ENCODE measurements at regions not wholly inside any gene's neighbourhood (a gene's known extent, or its start where the extent isn't known, plus 50 kb on each side); places are given as distances from the start of the nearest gene placed in this dataset.
"Not testable (repeated sequence)": the region's sequence is repeated elsewhere in the genome, so short reads cannot be mapped to it uniquely, and the experiment has no call there.

- no peak for DNase-seq
Measured at GRCh38 chr4:27123123-27123768, 262.6 kb downstream of the STIM2 start.

DNA sequence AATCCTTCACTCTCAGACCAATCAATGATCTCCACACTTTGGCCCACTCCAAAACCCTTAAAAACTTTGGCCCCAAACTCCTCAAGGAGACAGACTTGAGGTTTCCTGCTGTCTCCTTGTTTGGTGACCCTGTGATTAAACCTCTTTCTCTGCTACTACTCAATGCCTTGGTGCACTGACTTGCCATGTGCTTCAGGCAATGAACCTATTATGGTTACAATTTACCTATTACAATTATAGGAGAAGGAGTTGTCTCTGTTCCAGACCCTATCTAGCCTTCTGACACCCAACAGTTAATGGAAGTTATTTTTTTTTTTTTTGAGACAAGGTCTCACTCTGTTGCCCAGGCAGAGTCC is 263.1 kb downstream of the STIM2 start:
- no peak for DNase-seq

DNA sequence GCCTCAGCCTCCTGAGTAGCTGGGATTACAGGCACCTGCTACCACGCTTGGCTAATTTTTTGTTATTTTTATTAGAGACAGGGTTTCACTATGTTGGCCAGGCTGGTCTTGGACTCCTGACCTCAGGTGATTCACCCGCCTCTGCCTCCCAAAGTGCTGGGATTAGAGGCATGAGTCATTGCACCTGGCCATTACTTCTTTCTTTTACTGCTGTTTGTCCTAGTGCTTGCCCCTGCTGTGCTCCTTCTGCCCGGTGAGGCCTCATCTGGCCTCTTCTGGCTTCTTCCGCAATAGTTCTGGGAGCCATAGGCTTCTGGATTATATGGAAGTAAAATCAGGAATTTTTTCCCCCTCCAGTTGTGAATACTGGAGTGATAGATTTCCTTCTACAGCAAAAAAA is 266.3 kb downstream of the STIM2 start:
- not testable (repeated sequence) for DNase-seq

DNA sequence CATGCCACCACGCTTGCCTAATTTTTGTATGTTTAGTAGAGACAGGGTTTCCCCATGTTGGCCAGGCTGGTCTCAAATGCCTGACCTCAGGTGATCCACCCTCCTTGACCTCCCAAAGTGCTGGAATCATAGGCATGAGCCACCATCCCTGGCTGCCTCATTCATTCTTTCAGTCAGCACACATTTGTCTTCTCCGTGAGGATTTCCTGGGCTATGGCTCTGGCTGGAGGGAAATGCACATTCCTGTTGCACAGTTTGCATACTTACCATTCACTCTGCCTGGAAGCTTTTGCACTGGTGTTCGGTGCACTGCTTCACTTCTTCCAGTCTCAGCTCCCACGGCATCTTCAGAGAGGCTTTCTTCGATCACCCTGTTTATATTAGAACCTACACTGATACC is 267.8 kb downstream of the STIM2 start:
- DNase-seq = no peak

DNA sequence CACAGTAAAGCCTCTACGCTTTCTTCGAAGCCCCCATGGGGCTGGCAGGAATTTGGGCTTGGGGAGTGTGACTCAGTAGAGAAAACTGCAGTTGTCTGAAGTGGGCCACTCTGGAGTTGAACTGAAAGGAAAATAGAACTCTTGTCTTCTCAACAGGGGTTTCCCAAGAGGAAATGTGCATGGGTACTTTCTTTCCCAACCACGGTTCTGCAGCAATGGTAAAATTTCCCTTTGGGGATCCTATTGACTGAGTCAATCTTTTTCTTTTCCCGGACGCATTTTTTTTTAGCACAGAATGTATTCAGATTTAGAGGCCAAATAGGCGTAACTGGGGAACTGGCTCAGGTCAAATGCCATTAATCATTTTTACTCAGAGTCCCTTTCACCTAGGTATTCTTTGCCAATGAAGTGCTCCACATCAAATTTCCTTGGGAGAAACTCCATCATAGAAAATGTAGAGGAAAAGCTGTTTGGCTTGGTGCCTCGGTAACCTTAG is 269.3 kb downstream of the STIM2 start:
- no peak for DNase-seq

DNA sequence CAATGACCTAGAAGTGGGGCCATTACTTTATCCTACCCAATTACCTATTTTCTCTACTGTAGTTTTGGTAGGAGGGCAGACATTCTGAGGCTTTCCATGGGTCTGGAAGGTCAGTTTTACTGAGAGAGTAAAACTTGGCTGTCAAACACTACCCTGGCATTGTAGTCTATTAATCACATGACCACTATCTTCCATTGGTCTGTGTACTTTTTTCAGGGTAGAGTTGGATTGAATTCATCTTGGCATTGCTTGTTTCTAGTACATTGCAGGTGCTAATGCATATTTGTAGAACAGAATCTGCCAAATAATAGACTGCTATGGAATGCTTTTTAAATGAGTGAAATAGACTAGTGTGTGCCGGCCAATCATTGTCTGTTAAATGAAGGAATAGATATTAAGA is 271.9 kb downstream of the STIM2 start:
- no peak for DNase-seq

DNA sequence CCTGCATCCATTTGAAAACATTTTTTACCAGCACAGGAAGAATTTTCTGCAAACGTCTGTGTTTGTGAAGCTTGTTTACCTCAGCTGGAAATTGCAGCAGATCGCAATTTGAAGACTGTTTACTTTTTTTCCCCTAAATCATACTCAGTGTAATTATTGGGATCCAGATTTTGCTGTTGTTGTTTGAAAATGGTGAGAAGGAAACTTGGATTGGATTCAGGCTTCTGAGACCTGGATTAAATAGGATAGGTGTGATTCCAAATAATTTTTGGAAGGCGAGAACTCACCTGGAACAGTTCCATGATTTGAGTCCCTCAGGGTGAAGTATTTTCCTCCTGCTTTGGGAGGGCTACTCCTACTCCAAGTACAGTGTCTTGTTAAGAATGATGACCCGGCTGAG is 279.8 kb downstream of the STIM2 start:
- DNase-seq = no peak

- no peak for DNase-seq
Measured at GRCh38 chr4:27141530-27141929, 280.9 kb downstream of the STIM2 start.

- DNase-seq = no peak
Measured at GRCh38 chr4:27142841-27143240, 282.2 kb downstream of the STIM2 start.

- no peak for DNase-seq
Measured at GRCh38 chr4:27145597-27145996, 285.0 kb downstream of the STIM2 start.

GRCh38 chr4:27148211-27148895 is 287.7 kb downstream of the STIM2 start:
- DNase-seq = no peak

- no peak for DNase-seq
Measured at GRCh38 chr4:27149541-27150212, 289.0 kb downstream of the STIM2 start.

DNA sequence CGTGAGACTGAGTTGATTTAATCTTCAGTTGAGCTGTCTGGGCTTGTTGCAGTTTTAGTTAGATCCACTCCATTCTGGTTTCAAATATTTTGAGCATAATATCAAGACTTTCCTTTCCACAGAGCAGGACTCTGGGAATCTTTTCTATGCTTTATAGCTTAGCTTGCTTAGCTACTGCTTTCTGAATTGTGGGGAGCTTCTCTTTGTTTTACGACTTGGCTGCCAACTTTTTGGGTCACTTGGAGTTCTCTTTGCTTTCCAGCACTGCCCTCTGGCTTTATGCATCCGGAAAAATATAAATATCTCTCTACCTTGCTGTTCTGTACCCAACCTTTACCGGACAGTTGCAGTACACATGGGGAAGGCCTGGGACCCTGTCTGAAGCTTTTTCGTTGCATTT is 292.1 kb downstream of the STIM2 start:
- no peak for DNase-seq

DNA sequence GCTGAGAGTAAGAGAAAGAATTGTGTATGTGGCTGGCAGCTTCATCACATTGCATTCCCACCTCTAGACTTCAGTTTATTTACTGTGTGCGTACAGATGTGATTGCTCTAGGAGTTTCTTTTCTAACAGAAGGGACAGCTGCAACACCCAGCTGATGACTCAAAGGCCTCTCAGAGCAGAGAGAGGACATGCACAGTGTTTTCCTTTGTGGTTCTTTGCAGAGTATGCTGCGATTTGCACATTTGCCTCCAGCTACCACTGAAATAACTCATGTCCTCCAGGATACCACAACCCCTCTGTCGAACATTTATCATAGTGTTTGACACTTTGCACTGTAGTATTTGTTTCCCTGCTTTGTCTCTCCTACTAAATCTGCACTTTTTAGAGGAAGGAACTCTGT is 294.1 kb downstream of the STIM2 start:
- DNase-seq = peak; percentile 1

DNA sequence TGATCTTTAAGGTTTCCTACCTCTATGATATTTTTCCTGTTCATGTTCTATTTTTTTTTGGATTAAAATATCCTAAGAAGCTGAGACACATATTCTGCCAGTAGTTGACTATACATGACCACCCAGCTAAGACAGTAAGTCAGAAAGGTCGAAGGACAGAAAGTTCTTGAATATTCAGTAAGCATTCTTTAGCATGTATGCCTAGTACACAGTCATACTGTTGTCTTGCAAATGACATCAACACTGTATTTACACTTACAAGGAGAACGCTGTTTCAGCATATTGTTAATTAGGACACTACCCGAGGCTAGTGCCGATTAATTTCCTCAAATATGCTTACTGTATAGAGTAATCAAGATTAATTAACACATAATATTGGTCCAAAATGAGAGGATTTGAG is 300.6 kb downstream of the STIM2 start:
- no peak for DNase-seq

DNA sequence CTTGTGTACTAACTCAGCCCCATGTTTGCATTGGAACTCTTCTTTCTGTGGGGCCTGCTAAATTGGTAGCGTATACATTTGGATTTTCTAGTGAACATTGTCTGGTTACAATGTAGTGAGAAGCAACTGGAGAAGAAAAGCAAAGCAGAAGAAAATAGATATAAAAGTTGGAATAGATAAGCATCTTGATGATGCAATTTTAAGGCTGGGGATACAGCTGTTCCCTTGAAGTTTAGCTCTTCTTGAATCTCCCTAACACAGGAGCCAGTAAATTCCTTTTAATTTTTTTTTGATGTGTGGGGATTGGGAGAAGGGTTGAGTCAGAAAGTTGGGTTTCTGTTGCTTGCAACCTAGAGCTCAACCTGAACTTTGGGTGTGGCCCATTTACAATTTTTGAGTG is 308.1 kb downstream of the STIM2 start:
- DNase-seq = no peak

DNA sequence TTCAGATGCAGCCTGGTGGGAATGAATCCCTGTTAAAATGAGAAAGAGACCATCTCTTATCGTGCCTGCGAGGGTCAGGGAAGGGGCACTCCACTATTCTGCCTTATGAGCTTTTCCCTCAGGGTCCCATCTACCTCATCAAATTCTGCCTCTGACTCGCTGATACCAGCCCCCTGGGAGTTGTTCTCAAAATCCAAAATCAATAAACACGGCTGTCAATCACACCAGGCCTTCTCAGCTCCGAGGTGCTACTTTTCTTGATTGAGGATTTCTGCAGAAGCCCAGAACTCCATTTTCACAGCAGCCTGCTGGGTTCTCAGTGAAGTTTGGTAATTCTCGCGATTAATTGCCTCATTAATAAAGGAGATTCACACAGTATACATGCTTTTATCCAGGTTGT is 312.6 kb downstream of the STIM2 start:
- DNase-seq = no peak

GRCh38 chr4:27176400-27176799 is 315.8 kb downstream of the STIM2 start:
- no peak for DNase-seq

- DNase-seq = no peak
Measured at GRCh38 chr4:27176881-27177280, 316.2 kb downstream of the STIM2 start.

DNA sequence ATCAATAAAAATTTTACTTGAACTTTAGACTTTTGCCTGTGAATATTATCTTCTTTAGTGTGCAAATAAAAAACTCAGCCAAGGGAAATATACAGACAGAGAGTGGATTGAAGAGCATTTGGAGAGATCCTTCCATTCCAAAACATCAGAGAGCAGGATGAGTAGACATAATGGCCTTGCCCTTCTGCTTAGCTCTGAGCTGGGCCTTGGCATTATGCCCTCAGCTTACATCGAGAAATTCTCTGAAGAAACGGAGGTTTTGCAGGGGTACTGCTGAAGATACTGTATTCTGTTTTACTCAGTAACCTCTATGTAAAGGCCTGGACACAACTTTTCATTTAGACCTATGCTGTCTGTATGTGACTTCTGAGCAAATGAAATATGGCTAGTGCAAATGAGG is 317.4 kb downstream of the STIM2 start:
- DNase-seq = no peak

- DNase-seq = no peak
Measured at GRCh38 chr4:27181693-27182092, 321.1 kb downstream of the STIM2 start.

- DNase-seq = no peak
Measured at GRCh38 chr4:27182211-27182610, 321.6 kb downstream of the STIM2 start.

- DNase-seq = no peak
Measured at GRCh38 chr4:27184508-27185155, 324.0 kb downstream of the STIM2 start.

DNA sequence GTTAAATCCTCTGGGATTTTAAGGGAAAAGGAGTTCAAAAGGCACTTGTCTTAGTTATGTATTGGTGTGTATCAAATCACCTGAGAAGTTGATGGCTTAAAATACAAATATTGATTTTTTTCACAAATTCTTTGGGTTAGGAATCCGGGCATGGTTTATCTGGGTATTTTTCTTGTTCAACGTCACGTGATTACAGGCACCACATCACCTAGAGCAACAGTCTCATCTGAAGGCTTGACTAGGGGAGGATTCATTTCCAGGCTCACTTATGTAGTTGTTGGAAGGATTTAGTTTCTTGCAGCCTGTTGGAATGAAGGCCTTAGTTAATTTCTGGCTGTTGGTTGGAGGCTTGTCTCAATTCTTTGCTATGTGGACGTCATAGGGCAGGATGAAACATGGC is 326.1 kb downstream of the STIM2 start:
- DNase-seq = no peak
